HG03175 (cell line): ENCODE measurements at regions not wholly inside any gene's neighbourhood (a gene's known extent, or its start where the extent isn't known, plus 50 kb on each side); places are given as distances from the start of the nearest gene placed in this dataset.

ENCODE experiments used
- ATAC-seq: cut with Tn5 transposase; IDR thresholded peaks from one replicate; pipeline ENCODE4 v1.9.1; 2021; ENCODE audit warnings: mild to moderate bottlenecking, moderate library complexity; ENCODE audit not compliant: unreplicated experiment

DNA sequence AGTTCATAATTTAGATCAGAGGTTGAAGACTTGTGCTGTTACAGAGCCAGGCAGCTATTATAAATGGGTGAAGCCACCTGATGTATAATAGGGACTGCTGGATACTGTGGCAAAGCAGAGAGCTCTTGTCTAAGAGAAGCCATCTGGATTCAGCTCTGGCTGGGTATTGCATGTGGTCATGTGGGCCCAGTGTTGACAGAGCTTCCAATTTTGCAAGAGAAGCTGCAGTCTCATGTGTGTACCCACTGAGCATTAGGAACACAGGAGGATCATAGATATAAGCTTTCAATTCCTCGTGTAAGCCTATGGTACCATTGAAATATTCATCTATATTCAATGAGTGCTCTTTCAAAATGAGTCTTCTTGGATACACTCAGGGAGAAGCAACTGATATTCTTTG lies 303.9 kb upstream of the SLCO3A1 start:
- no peak for ATAC-seq

DNA sequence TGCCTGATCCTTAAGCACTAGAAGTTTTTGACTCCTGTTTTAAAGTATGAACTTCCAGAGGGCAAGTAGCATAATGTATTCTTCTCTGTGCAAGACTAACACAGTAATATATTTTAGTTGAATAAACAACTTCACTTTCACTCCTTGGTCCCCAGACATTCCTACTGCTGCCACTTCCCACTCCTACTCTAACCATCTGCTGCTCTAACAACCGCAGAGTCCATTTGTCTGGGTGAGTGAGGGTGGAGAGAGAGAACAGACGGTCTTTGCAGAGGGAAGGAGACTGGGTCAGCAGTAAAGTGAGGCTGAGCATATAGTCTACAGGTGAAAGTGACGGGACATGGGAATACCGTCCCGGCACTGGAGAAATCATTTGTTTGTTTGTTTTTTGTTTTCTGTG lies 301.0 kb upstream of the SLCO3A1 start:
- ATAC-seq, result no peak

DNA sequence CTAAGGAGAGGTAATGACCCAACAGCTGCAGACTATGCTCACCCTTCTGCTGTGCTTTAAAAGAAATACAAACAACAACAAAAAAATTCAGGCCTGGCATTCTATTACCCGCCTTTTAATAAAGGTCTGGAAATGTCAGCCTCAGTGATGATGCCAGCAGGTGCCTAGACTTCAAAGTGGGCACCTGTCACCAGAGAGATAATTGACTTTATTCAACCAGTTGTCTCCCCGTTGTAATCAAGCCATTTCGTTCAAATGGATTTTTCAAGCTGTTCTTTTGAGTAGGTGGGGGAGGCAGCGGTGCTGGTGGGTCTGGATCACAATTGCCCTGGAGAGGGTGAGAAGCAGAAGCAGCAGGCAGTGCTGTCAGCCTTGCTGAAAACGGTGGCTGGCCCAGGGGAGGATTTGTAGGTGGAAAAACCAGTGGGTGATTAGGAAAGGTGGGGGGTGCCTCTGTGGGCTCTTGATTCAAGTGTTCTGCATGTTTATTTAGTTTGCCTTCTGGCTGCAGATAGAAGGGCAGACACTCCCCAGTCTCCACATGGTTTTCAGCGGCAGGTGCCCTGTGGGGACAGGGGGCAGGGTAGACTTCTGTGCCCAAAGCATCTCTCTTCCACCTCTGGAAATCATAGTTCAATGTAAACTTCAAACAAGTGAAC lies 300.2 kb upstream of the SLCO3A1 start:
- ATAC-seq, result no peak

DNA sequence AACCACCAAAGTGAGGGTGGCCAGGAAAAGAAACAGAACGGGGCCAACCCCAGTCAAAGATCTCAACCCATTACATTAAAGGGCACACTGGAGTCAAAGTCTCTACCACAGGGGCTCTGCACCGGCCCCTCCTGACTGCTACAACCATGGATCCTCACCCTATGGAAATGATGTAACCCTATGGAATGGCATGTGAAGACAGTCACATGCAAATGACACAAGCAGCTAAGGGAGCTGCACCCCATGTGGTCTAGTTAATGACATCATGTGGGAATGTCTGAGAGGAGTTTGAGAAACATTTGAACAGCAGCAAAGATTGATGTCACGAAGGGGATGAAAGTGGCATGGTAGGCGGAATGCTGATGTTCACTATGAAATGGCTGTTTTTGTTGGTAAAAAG lies 298.2 kb upstream of the SLCO3A1 start:
- ATAC-seq, result no peak

GRCh38 chr15:91556926-91557325 lies 296.6 kb upstream of the SLCO3A1 start:
- no peak for ATAC-seq

- no peak for ATAC-seq
Observed at GRCh38 chr15:91559066-91559465, 294.4 kb upstream of the SLCO3A1 start.

DNA sequence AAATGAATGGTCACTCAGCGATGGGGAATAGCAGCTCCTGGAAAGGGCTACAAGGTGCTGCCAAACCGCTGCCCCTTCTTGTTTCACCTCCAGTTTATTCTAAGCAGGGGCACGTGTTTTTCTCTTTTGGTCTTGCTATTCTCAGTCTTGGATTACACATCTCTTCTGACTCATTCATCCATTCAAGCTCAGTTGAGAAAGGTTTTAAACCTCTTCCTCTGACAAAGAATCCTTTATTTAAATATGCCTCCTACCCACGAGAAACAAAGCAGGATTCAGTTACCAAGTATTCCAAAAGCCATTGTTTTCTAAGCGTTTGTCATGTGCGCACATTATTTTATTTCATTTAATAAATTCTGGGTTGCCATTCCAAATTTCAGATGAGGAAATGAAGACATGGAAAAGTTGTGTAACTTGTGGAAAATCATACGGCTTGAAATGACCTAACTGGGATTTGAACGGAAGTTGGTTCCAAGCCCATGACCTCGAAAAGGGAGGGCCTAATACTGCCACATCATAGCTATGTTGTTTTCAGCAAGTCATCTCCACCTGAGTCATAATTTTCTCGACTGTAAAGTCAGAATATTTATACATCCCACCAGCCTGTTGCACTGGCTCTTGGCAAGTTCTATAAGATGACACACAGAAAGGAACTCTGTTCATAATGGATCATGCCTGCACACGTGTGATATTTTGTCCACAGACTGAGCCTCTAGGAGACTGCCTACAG lies 292.0 kb upstream of the SLCO3A1 start:
- no peak for ATAC-seq

DNA sequence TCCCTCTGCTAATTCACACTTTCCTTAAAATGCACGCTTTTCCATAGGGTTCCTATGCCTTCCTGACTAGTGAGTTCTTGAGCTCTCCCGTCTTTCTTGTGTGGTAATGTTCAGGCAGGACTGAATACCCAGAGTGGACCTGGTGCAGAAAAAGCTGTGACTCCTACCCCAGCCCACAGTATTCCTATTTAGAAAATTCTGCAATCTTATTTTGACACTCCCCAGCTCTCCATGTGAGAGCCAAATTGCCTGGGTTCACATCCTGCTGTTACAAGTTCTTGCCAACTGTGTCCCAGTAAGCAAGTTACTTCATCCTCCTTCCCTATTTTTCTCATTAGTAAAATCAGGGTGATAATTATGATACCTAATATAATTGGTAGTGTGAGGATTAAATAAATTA lies 290.8 kb upstream of the SLCO3A1 start:
- ATAC-seq, result no peak

- ATAC-seq, result no peak
Observed at GRCh38 chr15:91564631-91565030, 288.9 kb upstream of the SLCO3A1 start.

DNA sequence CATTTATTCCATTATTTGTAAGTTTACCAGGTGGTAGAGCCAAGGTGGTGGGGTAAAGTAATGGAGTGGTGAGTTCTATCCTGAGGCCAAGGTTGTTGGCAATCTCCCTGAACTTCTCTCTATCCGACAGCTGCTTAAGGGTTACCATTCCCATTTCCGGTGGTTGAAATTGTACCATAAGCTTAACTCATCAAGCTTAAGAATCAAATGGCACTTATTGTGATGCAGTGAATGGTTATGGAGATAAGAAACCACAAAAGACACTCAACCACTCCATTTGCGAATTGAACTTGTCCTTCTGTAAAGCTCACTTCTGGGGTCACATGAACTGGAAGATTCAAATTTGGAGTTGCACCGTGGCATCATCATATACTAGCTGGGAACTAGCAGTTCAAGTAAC lies 287.4 kb upstream of the SLCO3A1 start:
- no peak for ATAC-seq

DNA sequence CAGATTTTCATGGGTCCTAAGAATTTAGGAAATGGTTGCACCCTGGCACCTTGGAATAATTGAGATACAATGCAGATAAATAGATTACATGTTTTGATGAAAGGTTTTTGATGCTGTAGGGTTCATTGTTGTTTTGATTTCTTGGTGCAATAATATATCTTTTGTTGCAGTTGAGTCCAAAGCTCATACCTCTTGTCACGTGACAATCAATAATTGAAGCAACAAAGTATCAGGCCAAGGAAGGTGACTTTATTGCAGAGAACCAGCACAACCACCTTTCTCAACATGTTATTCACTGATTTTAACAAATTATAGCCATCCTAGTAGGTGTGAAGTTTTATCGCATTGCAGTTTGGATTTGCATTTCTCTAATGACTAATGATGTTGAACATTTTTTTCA lies 285.5 kb upstream of the SLCO3A1 start:
- ATAC-seq, result no peak

- no peak for ATAC-seq
Observed at GRCh38 chr15:91572110-91572509, 281.4 kb upstream of the SLCO3A1 start.

DNA sequence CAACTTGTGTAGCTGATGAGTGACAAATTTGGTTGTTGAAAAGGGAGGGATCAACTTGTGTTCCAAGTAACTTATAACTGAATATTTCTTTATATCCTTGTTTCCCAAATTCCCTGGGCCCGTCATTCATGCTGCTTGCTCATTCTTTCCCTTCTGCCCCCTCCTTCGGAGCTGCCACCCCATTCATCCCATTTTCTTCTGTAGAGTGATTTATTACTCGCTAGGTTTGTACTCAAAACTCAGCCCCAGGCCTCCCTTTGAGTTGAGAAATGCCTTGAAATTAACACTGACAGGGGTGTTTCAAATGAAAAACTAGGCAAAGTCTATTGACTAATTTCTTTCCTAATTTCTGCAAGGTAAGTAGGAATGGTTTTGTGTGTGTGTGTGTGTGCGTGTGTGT lies 277.4 kb upstream of the SLCO3A1 start:
- no peak for ATAC-seq

DNA sequence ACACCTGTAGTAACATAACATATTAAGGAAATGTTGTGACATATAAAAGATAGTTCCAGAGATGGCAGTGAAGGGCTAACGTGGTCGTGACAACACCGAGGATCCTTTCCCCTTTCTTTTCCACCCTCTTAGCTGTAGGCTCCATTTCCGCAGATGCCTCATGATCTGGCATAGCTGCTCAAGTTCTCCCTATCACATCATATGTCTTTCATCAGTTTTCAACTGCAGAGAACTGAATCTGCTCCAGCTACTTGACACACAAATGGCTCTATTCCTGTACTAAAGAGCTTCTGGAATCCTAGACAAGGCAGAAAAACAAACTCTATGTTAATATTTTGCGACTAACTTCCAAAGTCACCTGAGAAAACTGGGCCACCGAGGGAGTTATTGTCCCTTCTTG lies 275.0 kb upstream of the SLCO3A1 start:
- ATAC-seq, result no peak

- ATAC-seq, result no peak
Observed at GRCh38 chr15:91584895-91585294, 268.6 kb upstream of the SLCO3A1 start.

- no peak for ATAC-seq
Observed at GRCh38 chr15:91586560-91586959, 266.9 kb upstream of the SLCO3A1 start.

- ATAC-seq, result no peak
Observed at GRCh38 chr15:91589360-91589759, 264.1 kb upstream of the SLCO3A1 start.

DNA sequence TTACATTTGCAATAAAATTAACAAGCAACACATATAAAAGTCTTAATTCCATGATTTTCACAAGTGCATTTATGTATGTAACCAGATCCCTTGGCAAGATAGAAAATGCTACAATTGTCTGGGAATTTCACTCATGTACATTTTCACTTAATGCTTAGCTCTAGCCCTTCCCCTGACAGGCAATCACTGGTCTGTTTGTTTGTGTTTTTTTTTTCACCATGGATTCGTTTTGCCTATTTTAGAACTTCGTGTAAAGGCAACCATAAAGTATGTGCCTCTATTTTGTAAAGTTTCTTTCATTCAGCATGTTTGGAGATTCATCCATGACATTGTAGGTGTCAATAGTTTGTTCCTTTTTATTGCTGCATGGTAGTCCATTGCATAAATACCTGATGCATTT lies 260.9 kb upstream of the SLCO3A1 start:
- no peak for ATAC-seq

DNA sequence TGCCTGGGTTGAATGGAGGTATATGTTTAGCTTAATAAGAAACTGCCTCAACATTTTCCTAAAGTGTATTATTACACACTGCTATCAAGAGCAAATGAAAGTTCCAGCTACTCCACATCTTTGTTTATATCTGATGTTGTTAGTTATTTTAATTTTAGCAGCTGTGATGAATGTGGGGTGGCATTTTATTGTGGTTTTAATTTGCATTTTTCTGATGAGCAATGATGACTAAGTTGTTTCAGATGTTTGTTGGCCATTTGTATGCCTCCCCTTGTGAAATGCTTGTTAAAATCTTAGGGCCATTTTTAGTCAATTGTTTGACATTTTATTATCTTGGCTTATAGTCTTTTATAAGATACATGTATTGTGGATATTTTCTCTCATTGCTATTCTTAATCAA lies 260.4 kb upstream of the SLCO3A1 start:
- ATAC-seq, result no peak

DNA sequence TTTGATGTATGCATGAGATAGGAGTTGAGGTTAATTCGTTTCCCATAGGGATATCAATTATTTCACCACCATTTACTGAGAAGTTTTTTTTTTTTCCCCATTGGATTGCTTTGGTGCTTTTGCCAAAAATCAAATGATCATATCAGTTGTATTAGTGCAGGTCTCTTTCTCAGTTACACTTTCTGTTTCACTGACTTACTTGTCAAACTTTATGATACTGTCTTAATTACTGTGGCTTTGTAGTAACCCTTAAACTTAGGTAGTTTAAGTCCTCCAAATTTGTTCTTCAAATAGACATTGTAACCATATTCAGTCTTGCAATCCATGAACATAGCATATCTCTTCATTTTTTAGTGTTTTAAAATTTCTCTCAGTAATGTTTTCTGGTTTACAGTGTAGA lies 259.9 kb upstream of the SLCO3A1 start:
- no peak for ATAC-seq

- no peak for ATAC-seq
Observed at GRCh38 chr15:91599261-91599660, 254.2 kb upstream of the SLCO3A1 start.

DNA sequence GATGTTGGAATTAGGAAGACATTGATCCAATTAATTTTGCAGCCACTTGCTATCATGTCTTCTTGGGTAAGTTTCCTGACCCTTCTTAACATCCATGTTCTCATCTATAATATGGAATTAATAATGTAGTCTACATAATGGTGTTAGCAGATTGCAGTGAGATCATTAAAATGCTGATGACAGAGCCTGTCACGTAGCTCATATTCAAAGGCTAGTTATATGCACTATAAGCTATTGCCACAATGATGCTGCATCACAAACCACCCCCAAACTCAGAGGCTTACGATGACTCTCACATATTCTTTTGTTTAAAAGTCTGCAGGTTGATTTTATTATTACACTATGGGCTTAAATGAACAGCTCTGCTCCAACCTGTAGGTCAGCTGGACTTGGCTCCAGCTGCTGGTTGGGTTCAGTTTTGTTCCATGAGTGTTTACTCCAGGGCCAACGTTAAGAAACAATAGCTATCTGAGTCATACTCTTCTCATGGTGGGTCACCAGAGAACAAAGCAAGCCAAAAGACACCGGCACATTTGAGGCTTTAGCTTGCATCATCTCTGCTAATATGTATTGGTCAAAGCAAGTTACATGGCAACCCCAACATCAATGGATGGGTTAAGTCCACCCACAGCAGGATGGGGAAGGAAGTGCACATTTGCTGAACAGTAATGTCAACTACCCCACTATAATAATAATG lies 250.0 kb upstream of the SLCO3A1 start:
- ATAC-seq, result no peak
